Heart right ventricle (tissue), 16 donors: ENCODE measurements at regions not wholly inside any gene's neighbourhood (a gene's known extent, or its start where the extent isn't known, plus 50 kb on each side); places are given as distances from the start of the nearest gene placed in this dataset.

Experiments used
- ATAC-seq, 8 donors: fragments of 200-7000 bp; cut with Tn5 transposase; one replicate each; pipeline ENCODE4 v1.9.1; 2020; ENCODE audit warnings: mild to moderate bottlenecking in 8 of 8, moderate library complexity in 8 of 8, moderate number of reproducible peaks in 1 of 8
- DNase-seq, 2 donors: peaks; one replicate each; pipeline ENCODE4 v3.0.0-alpha.2; 2020
- H3K27ac ChIP-seq, 10 donors: fragments of 200-600 bp; sonication (generic) in 2 of 10; one replicate each; pipeline versions ENCODE4 v1.5.0 to v1.8.0; 2020 to 2022; ENCODE audit warnings: mild to moderate bottlenecking in 3 of 10
- H3K27me3 ChIP-seq, 7 donors: fragments of 200-600 bp; one replicate each; pipeline ENCODE4 v1.8.0; 2021 to 2022; ENCODE audit warnings: mild to moderate bottlenecking in 2 of 7
- H3K36me3 ChIP-seq, 9 donors: fragments of 200-600 bp; sonication (generic) in 1 of 9; one replicate each; pipeline versions ENCODE4 v1.5.0 to v1.8.0; 2020 to 2022; ENCODE audit warnings: mild to moderate bottlenecking in 2 of 9
- H3K4me1 ChIP-seq, 9 donors: fragments of 200-600 bp; sonication (generic) in 1 of 9; one replicate each; pipeline versions ENCODE4 v1.5.0 to v1.8.0; 2020 to 2022; ENCODE audit warnings: mild to moderate bottlenecking in 4 of 9
- H3K4me3 ChIP-seq, 10 donors: fragments of 200-600 bp; sonication (generic) in 2 of 10; one replicate each; pipeline versions ENCODE4 v1.5.0 to v1.8.0; 2020 to 2022; ENCODE audit warnings: mild to moderate bottlenecking in 7 of 10, moderate library complexity in 2 of 10
- H3K9me3 ChIP-seq, 11 donors: fragments of 200-600 bp in 10 of 11; sonication (generic) in 2 of 11; one replicate each; pipeline versions ENCODE4 v1.5.0 to v1.8.0; 2013 to 2022; ENCODE audit warnings: mild to moderate bottlenecking in 2 of 11, control low read depth in 1 of 11, moderate library complexity in 1 of 11
- CTCF ChIP-seq, 9 donors: fragments of 200-600 bp; sonication (generic) in 2 of 9; IDR thresholded peaks; one replicate each; pipeline versions ENCODE4 v1.5.0 to v1.8.0; 2021 to 2022; ENCODE audit warnings: antibody characterized with exemption in 9 of 9, mild to moderate bottlenecking in 5 of 9, moderate library complexity in 1 of 9
- WGBS, 2 donors: extraction: QIAGEN DNeasy Blood & Tissue Kit; methylation state at CpG; one replicate each; pipeline ENCODE4 v1.1.7; 2013; ENCODE audit warnings: inconsistent platforms in 1 of 2; 5-methylcytosine and 5-hydroxymethylcytosine counted together
- intact Hi-C, 10 donors: fragments of 100-400 bp; cut with DNase I; formaldehyde crosslinking; loops; one replicate each; pipeline versions ENCODE4 v1.11.1 to v1.14.2; 2022
- donor health status: Arrhythmogenic right ventricular cardiomyopathy.
- donor health status: ischemic (EF 13 %, LVEDD 7.1; RV severe dilation, severe dysfunction).
- donor health status: healthy with polysubstance abuse.
- donor health status: DM: no; HTN: yes; CAD: no.
- donor health status: DM: no; HTN: no; CAD: no.
- donor health status: ischemic (EF 25% LVEDD 6.9; RV normal size, moderate dysfunction).
- donor health status: ischemic (EF 25% LVEDD 5.7; RV mildly dilated, moderate dysfunction).
- donor health status: healthy.
- donor health status: DM: yes; HTN: yes; CAD: no.
- donor health status: Ischemic cardiomyopathy.
- donor health status: ischemic (EF 35%, LVEDD 5.7; RV mildly dilated, moderate dysfunction).
- donor health status: nonischemic (EF 11% LVEDD 7.7; RV severe dilation, severe dysfunction).
- donor health status: DM: yes; HTN: yes; CAD: no.
- donor health status: PGD.
- donor health status: ischemic (EF 29% LVEDD 5.4; RV normal size, mild dysfunction).
- donor health status: nonischemic (EF 23%, LVEDD 6.1; RV moderate dilation, normal function).

- DNase-seq (no peak), ATAC-seq (peak in 2 of 8 donors; percentile 34 to 42)
- H3K4me3 ChIP-seq: no peak overlapping the region
- H3K27ac ChIP-seq: peak overlapping the region in 1 of 10 donors; percentile 42
- intact Hi-C loops: no loop called here
- 46 to 63% methylated on average over 4 of the region's 4 CpGs for WGBS, 2 donors
- no peaks in the 10 kb centered on the region for H3K36me3 ChIP-seq
- H3K9me3 ChIP-seq: peaks cover 0 to 2% (median 0%) of the 10 kb centered on the region in 11 donors
- H3K27me3 ChIP-seq: peaks cover 0 to 4% (median 0%) of the 10 kb centered on the region in 7 donors
- H3K4me1 ChIP-seq: peaks cover 0 to 9% (median 0%) of the 10 kb centered on the region in 9 donors
- TF ChIP-seq CTCF (IDR thresholded peaks at IDR 0.05): no peak
Measured at GRCh38 chr13:97068151-97068550, 73.9 kb upstream of the OXGR1 start.

DNA sequence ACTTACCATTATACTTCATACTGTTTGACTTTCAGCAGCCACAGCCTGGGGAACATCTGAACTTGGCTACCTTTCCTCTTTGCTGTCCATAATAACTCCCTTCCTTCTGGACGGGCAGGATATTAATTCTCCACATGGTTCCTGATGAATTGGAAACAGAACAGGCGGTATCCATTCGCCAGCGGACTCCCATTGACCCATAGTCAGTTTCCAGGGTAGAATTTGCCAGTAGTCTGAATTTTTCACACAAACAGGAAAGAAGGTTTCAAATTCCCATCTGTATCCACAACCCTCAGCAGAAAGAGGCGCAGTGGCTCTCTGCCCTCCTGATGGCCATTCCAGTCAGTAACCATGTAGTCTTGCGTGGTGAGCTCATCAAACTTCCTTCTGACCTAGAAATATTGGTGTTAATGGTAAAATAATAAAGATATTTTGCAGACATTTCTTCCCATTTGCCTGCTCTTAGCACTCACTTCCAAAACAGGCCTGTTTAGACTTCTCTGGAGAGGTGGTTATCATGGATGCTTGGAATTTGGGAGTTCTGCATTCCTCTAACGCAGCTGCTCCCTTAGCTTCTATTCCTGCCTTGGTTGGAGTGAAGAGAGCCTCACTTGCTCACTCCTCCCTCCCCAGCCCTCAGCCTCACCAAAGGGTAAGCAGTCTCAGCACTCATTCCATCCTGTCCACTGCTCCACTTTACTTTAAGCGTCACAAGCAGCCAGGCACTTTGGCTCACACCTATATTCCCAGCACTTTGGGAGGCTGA lies 75.0 kb upstream of the OXGR1 start:
- H3K27me3 ChIP-seq: peaks cover 0 to 3% (median 0%) of the 10 kb centered on the region in 7 donors
- no peaks in the 10 kb centered on the region for H3K36me3 ChIP-seq
- peaks cover 0 to 13% (median 5%) of the 10 kb centered on the region in 11 donors for H3K9me3 ChIP-seq
- intact Hi-C loops: no loop called here
- no peak for DNase-seq
- 63 to 76% methylated on average over 8 of the region's 8 CpGs for WGBS, 2 donors
- TF ChIP-seq CTCF (IDR thresholded peaks at IDR 0.05): no peak
- peaks cover 0 to 9% (median 0%) of the 10 kb centered on the region in 9 donors for H3K4me1 ChIP-seq
- ATAC-seq: peak in 6 of 8 donors; percentile 39 to 80 (median 54)
- peak overlapping the region in 3 of 10 donors; percentile 24 to 42 (median 26) for H3K27ac ChIP-seq
- H3K4me3 ChIP-seq: peak overlapping the region in 1 of 10 donors; percentile 6

- Histone ChIP-seq H3K9me3 (peaks cover 0 to 25% (median 10%) of the 10 kb centered on the region in 11 donors), H3K27me3 (no peaks in the 10 kb centered on the region), H3K27ac (no peak overlapping the region), H3K36me3 (no peaks in the 10 kb centered on the region), H3K4me3 (no peak overlapping the region), H3K4me1 (peaks cover 0 to 9% (median 0%) of the 10 kb centered on the region in 9 donors)
- intact Hi-C loops: no loop called here
- WGBS, 2 donors: 59 to 63% methylated on average over 2 of the region's 2 CpGs
- no peak for TF ChIP-seq CTCF (IDR thresholded peaks at IDR 0.05)
- no peak for ATAC-seq
- no peak for DNase-seq
Measured at GRCh38 chr13:97072297-97072696, 78.0 kb upstream of the OXGR1 start.

DNA sequence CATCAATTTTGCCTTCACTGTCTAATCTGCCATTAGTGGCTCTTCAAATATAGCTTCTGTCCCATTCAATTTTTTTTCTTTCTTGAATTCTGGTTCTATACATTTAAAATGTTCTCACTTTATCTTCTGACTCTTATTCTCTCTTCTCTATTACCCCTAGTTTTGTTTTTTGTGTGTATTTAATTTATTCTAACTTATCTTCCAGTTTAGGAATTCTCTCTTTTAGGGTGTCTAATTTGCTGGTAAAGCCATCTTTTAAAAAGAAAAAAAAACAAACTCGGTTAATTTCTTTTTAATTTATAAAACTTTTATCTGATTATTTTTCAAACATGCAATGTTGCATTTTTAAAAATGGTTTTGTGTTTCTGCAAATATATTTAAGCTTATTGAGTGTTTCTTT lies 80.3 kb upstream of the OXGR1 start:
- DNase-seq: no peak
- H3K27me3 ChIP-seq: no peaks in the 10 kb centered on the region
- WGBS, 2 donors: 69 to 71% methylated on average over 1 of the region's 1 CpG
- no peak for ATAC-seq
- intact Hi-C loops: no loop called here
- peaks cover 0 to 9% (median 0%) of the 10 kb centered on the region in 9 donors for H3K4me1 ChIP-seq
- no peak overlapping the region for H3K4me3 ChIP-seq
- no peak overlapping the region for H3K27ac ChIP-seq
- H3K9me3 ChIP-seq: peaks cover 0 to 25% (median 10%) of the 10 kb centered on the region in 11 donors
- no peak for TF ChIP-seq CTCF (IDR thresholded peaks at IDR 0.05)
- no peaks in the 10 kb centered on the region for H3K36me3 ChIP-seq
